ENCODE measurements at regions not wholly inside any gene's neighbourhood (a gene's known extent, or its start where the extent isn't known, plus 50 kb on each side); places are given as distances from the start of the nearest gene placed in this dataset.

- in situ Hi-C loops (cut with HindIII; ENCODE audit: low sequenced_read_pairs) = no loop called here
- no peak for DNase-seq (ENCODE audit: low spot score)
These were observed 1229.3 kb upstream of the SLC10A2 start for GRCh38 chr13:104295537-104295936.

- DNase-seq (ENCODE audit: low spot score) = no peak
- in situ Hi-C loops (cut with HindIII; ENCODE audit: low sequenced_read_pairs) = no loop called here
These were observed 1223.2 kb upstream of the SLC10A2 start for GRCh38 chr13:104289400-104289799.

GRCh38 chr13:104288496-104288895, 1222.3 kb upstream of the SLC10A2 start:
- in situ Hi-C loops (cut with HindIII; ENCODE audit: low sequenced_read_pairs) = no loop called here
- DNase-seq (ENCODE audit: low spot score) = no peak

GRCh38 chr13:104286566-104287290, 1220.5 kb upstream of the SLC10A2 start:
- DNase-seq (ENCODE audit: low spot score) = no peak
- in situ Hi-C loops (cut with HindIII; ENCODE audit: low sequenced_read_pairs) = no loop called here

GRCh38 chr13:104281910-104282309, 1215.7 kb upstream of the SLC10A2 start:
- no peak for DNase-seq (ENCODE audit: low spot score)
- in situ Hi-C loops (cut with HindIII; ENCODE audit: low sequenced_read_pairs) = no loop called here

GRCh38 chr13:104270731-104271130, 1204.5 kb upstream of the SLC10A2 start:
- in situ Hi-C loops (cut with HindIII; ENCODE audit: low sequenced_read_pairs) = no loop called here
- DNase-seq (ENCODE audit: low spot score) = no peak

- DNase-seq (ENCODE audit: low spot score) = no peak
- in situ Hi-C loops (cut with HindIII; ENCODE audit: low sequenced_read_pairs) = no loop called here
These were observed 1201.1 kb upstream of the SLC10A2 start for GRCh38 chr13:104267206-104267811.

GRCh38 chr13:104256701-104257100, 1190.5 kb upstream of the SLC10A2 start:
- in situ Hi-C loops (cut with HindIII; ENCODE audit: low sequenced_read_pairs) = no loop called here
- peak; percentile 89 for DNase-seq (ENCODE audit: low spot score)

- no peak for DNase-seq (ENCODE audit: low spot score)
- in situ Hi-C loops (cut with HindIII; ENCODE audit: low sequenced_read_pairs) = no loop called here
These were observed 1187.0 kb upstream of the SLC10A2 start for GRCh38 chr13:104253063-104253680.

GRCh38 chr13:104251931-104252330, 1185.7 kb upstream of the SLC10A2 start:
- in situ Hi-C loops (cut with HindIII; ENCODE audit: low sequenced_read_pairs) = no loop called here
- no peak for DNase-seq (ENCODE audit: low spot score)

- in situ Hi-C loops (cut with HindIII; ENCODE audit: low sequenced_read_pairs) = no loop called here
- no peak for DNase-seq (ENCODE audit: low spot score)
These were observed 1180.7 kb upstream of the SLC10A2 start for GRCh38 chr13:104246955-104247354.

- in situ Hi-C loops (cut with HindIII; ENCODE audit: low sequenced_read_pairs) = no loop called here
- DNase-seq (ENCODE audit: low spot score) = no peak
These were observed 1140.3 kb upstream of the SLC10A2 start for GRCh38 chr13:104206450-104207044.

- in situ Hi-C loops (cut with HindIII; ENCODE audit: low sequenced_read_pairs) = no loop called here
- no peak for DNase-seq (ENCODE audit: low spot score)
These were observed 1138.0 kb upstream of the SLC10A2 start for GRCh38 chr13:104204177-104204576.

GRCh38 chr13:104198801-104199200, 1132.6 kb upstream of the SLC10A2 start:
- DNase-seq (ENCODE audit: low spot score) = no peak
- in situ Hi-C loops (cut with HindIII; ENCODE audit: low sequenced_read_pairs) = no loop called here

- DNase-seq (ENCODE audit: low spot score) = no peak
- in situ Hi-C loops (cut with HindIII; ENCODE audit: low sequenced_read_pairs) = no loop called here
These were observed 1130.4 kb upstream of the SLC10A2 start for GRCh38 chr13:104196611-104197010.

- no peak for DNase-seq (ENCODE audit: low spot score)
- in situ Hi-C loops (cut with HindIII; ENCODE audit: low sequenced_read_pairs) = no loop called here
These were observed 1115.5 kb upstream of the SLC10A2 start for GRCh38 chr13:104181526-104182231.

GRCh38 chr13:104170980-104171555, 1104.9 kb upstream of the SLC10A2 start:
- DNase-seq (ENCODE audit: low spot score) = no peak
- in situ Hi-C loops (cut with HindIII; ENCODE audit: low sequenced_read_pairs) = no loop called here

GRCh38 chr13:104163866-104164630, 1097.8 kb upstream of the SLC10A2 start:
- DNase-seq (ENCODE audit: low spot score) = no peak
- in situ Hi-C loops (cut with HindIII; ENCODE audit: low sequenced_read_pairs) = no loop called here

GRCh38 chr13:104160536-104160935, 1094.3 kb upstream of the SLC10A2 start:
- DNase-seq (ENCODE audit: low spot score) = no peak
- in situ Hi-C loops (cut with HindIII; ENCODE audit: low sequenced_read_pairs) = no loop called here
